Sigmoid colon (tissue), 4 donors: ENCODE measurements at regions not wholly inside any gene's neighbourhood (a gene's known extent, or its start where the extent isn't known, plus 50 kb on each side); places are given as distances from the start of the nearest gene placed in this dataset.

Experiments
- EP300 ChIP-seq, 4 donors: sonication (generic); formaldehyde crosslinking; IDR thresholded peaks; one replicate each; pipeline ENCODE4 v1.6.1; 2017; ENCODE audit warnings: antibody characterized with exemption in 4 of 4
- POLR2A ChIP-seq, 2 donors: fragments of 450-650 bp; IDR thresholded peaks; one replicate each; pipeline ENCODE4 v1.6.1; 2016; ENCODE audit warnings: antibody characterized with exemption in 2 of 2, mild to moderate bottlenecking in 2 of 2, moderate library complexity in 2 of 2
- POLR2AphosphoS5 ChIP-seq, 4 donors: sonication (generic); formaldehyde crosslinking; IDR thresholded peaks; one replicate each; pipeline ENCODE4 v1.6.1; 2017; ENCODE audit warnings: antibody characterized with exemption in 4 of 4
- TF ChIP-seq, protein P1 (sequence below), 4 experiments: fragments of 450-650 bp in 3 of 4; fragments of 200-600 bp in 1 of 4; IDR thresholded peaks; one replicate each; pipeline ENCODE4 v1.5.1; 2016 to 2019; ENCODE audit warnings: antibody characterized with exemption in 4 of 4, mild to moderate bottlenecking in 3 of 4, moderate library complexity in 2 of 4

DNA sequence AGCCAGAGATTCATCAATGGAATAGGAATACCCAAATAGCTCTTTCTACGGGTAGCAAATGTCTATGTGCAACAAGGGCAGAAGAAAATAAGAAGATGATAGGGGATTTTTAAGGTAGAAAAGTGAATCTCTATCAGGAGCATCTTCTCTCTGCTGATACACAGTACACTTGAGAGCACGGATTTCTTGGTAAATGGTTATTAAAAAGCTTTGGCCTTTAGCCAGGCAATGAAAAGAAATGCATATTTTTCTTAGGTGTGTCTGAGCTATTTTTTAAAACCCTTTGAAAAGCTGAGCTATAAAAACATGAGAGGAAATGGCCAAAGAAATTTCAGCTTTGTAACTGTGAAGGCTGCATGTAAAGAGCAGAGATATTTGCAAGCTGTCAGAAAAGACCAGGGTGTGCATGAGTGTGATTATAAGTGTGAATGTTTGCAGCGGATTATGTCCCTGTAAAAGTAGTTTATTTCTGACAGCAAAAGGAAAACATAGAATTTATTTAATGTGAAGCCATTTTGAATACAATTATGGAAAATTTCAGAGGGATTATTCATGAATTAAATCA is 487.1 kb upstream of the PIK3R1 start:
- TF ChIP-seq, protein P1, sequence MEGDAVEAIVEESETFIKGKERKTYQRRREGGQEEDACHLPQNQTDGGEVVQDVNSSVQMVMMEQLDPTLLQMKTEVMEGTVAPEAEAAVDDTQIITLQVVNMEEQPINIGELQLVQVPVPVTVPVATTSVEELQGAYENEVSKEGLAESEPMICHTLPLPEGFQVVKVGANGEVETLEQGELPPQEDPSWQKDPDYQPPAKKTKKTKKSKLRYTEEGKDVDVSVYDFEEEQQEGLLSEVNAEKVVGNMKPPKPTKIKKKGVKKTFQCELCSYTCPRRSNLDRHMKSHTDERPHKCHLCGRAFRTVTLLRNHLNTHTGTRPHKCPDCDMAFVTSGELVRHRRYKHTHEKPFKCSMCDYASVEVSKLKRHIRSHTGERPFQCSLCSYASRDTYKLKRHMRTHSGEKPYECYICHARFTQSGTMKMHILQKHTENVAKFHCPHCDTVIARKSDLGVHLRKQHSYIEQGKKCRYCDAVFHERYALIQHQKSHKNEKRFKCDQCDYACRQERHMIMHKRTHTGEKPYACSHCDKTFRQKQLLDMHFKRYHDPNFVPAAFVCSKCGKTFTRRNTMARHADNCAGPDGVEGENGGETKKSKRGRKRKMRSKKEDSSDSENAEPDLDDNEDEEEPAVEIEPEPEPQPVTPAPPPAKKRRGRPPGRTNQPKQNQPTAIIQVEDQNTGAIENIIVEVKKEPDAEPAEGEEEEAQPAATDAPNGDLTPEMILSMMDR (IDR thresholded peaks at IDR 0.05), result no peak
- TF ChIP-seq EP300 (IDR thresholded peaks at IDR 0.05) (no peak), POLR2AphosphoS5 (IDR thresholded peaks at IDR 0.05) (no peak), POLR2A (IDR thresholded peaks at IDR 0.05) (no peak)
